ENCODE measurements at regions not wholly inside any gene's neighbourhood (a gene's known extent, or its start where the extent isn't known, plus 50 kb on each side); places are given as distances from the start of the nearest gene placed in this dataset.

DNA sequence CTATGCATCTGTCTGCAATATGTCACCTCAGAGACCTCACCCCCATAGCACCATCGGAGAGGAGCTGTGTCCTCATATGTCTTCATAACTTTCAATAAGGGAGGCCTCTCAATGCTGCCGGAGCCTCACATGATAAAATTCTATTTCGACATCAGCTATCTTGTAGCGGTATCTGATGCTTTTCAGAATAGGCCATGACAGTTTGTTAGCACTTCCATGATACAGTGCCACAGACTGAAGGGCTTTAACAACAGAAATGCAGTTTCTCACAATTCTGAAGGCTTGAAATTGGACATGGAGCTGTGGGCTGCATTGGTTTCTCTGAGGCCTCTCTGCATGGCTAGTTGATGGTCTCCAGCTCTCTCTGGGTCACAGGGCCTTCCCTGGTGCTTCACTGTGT, 125.0 kb upstream of the PZP start:
- Histone ChIP-seq H4K5ac (ENCODE audit: insufficient read length, low read depth, low read length) (no peak overlapping the region), H2BK5ac (ENCODE audit: insufficient read length, low read length) (no peak overlapping the region), H3K27me3 (ENCODE audit: insufficient read depth, low read length) (no peaks in the 10 kb centered on the region), H4K20me1 (ENCODE audit: control insufficient read depth, insufficient read depth, insufficient read length) (no peaks in the 10 kb centered on the region), H2AK5ac (ENCODE audit: insufficient read length, low read length) (no peak overlapping the region), H3K4me2 (ENCODE audit: insufficient read depth, insufficient read length, low read length) (no peak overlapping the region), H4K8ac (replicated peaks; ENCODE audit: insufficient read length, low read depth, low read length) (no peak overlapping the region), H2BK120ac (ENCODE audit: low read depth, low read length, poor library complexity, severe bottlenecking) (no peak overlapping the region), H3K9ac (ENCODE audit: extremely low read depth, insufficient read length, low read length) (no peak overlapping the region), H4K91ac (ENCODE audit: insufficient read length, low read depth, low read length) (no peak overlapping the region), H3K79me1 (ENCODE audit: insufficient read depth, low read depth, low read length, poor library complexity, severe bottlenecking) (no peaks in the 10 kb centered on the region), H3K79me2 (ENCODE audit: insufficient read depth, low read length) (no peaks in the 10 kb centered on the region), H2AFZ (ENCODE audit: low read length) (no peak overlapping the region), H3K18ac (ENCODE audit: insufficient read length, low read depth, low read length) (no peak overlapping the region), H3T11ph (ENCODE audit: low read length) (no peak overlapping the region), H3K14ac (ENCODE audit: insufficient read depth, low read length) (no peak overlapping the region), H3K9me3 (ENCODE audit: control insufficient read depth, low read depth, low read length) (no peaks in the 10 kb centered on the region), H3K56ac (ENCODE audit: insufficient read length, low read depth, low read length) (no peak overlapping the region), H2BK12ac (ENCODE audit: insufficient read length, low read depth, low read length) (no peak overlapping the region), H3K4me1 (ENCODE audit: insufficient read depth, low read length) (no peaks in the 10 kb centered on the region), H3K23ac (ENCODE audit: insufficient read length, low read depth, low read length) (no peak overlapping the region), H3K4ac (ENCODE audit: low read depth, low read length) (no peak overlapping the region), H3K27ac (ENCODE audit: insufficient read length, low read depth, low read length) (no peak overlapping the region), H2BK15ac (ENCODE audit: low read depth, low read length) (no peak overlapping the region), H3K23me2 (ENCODE audit: insufficient read length, low read depth, low read length, poor library complexity, severe bottlenecking) (no peaks in the 10 kb centered on the region), H2BK20ac (ENCODE audit: low read depth, low read length, poor library complexity, severe bottlenecking) (no peak overlapping the region)
- H3K27me3 Mint-ChIP-seq (ENCODE audit: low read depth), result no peaks in the 10 kb centered on the region
- peaks cover 10 to 15% of the 10 kb centered on the region in 2 experiments for H3K9me3 Mint-ChIP-seq
- H3K4me3 Mint-ChIP-seq, result no peak overlapping the region
- no peak for DNase-seq
- H3K4me1 Mint-ChIP-seq, result peaks cover 2 to 3% of the 10 kb centered on the region in 2 experiments; a peak in 2 of 4 replicates
- TF ChIP-seq, protein P1, sequence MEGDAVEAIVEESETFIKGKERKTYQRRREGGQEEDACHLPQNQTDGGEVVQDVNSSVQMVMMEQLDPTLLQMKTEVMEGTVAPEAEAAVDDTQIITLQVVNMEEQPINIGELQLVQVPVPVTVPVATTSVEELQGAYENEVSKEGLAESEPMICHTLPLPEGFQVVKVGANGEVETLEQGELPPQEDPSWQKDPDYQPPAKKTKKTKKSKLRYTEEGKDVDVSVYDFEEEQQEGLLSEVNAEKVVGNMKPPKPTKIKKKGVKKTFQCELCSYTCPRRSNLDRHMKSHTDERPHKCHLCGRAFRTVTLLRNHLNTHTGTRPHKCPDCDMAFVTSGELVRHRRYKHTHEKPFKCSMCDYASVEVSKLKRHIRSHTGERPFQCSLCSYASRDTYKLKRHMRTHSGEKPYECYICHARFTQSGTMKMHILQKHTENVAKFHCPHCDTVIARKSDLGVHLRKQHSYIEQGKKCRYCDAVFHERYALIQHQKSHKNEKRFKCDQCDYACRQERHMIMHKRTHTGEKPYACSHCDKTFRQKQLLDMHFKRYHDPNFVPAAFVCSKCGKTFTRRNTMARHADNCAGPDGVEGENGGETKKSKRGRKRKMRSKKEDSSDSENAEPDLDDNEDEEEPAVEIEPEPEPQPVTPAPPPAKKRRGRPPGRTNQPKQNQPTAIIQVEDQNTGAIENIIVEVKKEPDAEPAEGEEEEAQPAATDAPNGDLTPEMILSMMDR (conservative IDR thresholded peaks at IDR 0.05), result no peak
- H3K36me3 Mint-ChIP-seq (ENCODE audit: insufficient read depth in 1 of 3, low read depth in 3 of 3), result peaks cover 13 to 31% (median 31%) of the 10 kb centered on the region in 3 experiments
- no CpG with 5 or more reads among the region's 4 CpGs for WGBS (ENCODE audit: extremely low coverage, insufficient read length, low lambda C conversion rate)
- H3K27ac Mint-ChIP-seq, result no peak overlapping the region

Measured in H9 (cell line).